ENCODE measurements at regions not wholly inside any gene's neighbourhood (a gene's known extent, or its start where the extent isn't known, plus 50 kb on each side); places are given as distances from the start of the nearest gene placed in this dataset.
"Not testable (repeated sequence)": the region's sequence is repeated elsewhere in the genome, so short reads cannot be mapped to it uniquely, and the experiment has no call there.

GRCh38 chr2:34519659-34520058 lies 920.6 kb upstream of the FAM98A start:
- Histone ChIP-seq H3K27me3 (ENCODE audit: insufficient read depth, low read length) (no peaks in the 10 kb centered on the region), H3K27ac (ENCODE audit: low read depth, low read length) (no peak overlapping the region), H3K9me3 (ENCODE audit: control insufficient read depth in 1 of 2, low read length in 2 of 2) (no peaks in the 10 kb centered on the region), H3K4me3 (ENCODE audit: low read length in 2 of 2) (no peak overlapping the region), H3K36me3 (ENCODE audit: insufficient read depth, low read length) (no peaks in the 10 kb centered on the region), H3K4me1 (ENCODE audit: insufficient read depth, low read length) (no peaks in the 10 kb centered on the region)
- POLR2A ChIA-PET (ENCODE audit: partially characterized antibody) = no interaction called here
- DNase-seq = no peak
- CTCF ChIA-PET (ENCODE audit: partially characterized antibody) = no interaction called here
- H3K4me3 Mint-ChIP-seq = no peak overlapping the region
- H3K4me1 Mint-ChIP-seq = no peaks in the 10 kb centered on the region
- H3K27ac Mint-ChIP-seq = no peak overlapping the region
- peaks cover 0 to 11% (median 4%) of the 10 kb centered on the region in 8 donors for H3K9me3 Mint-ChIP-seq
- H3K36me3 Mint-ChIP-seq = no peaks in the 10 kb centered on the region
- H3K27me3 Mint-ChIP-seq = no peaks in the 10 kb centered on the region
- intact Hi-C loops (cut with micrococcal nuclease) = no loop called here

DNA sequence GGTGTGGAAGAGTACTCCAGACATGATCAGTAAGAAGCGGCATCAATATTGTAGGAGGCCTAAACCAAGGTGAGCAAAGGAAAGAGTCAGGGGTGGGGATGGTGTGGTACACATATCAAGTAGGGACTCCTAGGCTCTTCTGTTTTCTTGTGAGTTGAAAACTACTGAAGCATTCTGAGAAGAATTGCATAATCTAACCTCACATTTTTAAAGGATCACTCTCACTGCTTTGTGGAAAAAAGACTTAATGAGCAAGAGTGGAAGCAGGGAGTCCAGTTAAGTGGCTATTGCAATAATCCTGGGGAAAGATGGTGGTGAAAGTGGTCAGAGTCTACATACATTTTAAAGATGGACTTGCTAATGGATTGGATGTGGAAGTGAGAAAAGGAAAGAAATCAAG lies 899.5 kb upstream of the FAM98A start:
- H3K4me3 Mint-ChIP-seq = no peak overlapping the region
- intact Hi-C loops (cut with micrococcal nuclease) = no loop called here
- H3K27me3 ChIP-seq (ENCODE audit: insufficient read depth, low read length) = no peaks in the 10 kb centered on the region
- no peak for DNase-seq
- no peaks in the 10 kb centered on the region for H3K27me3 Mint-ChIP-seq
- H3K27ac Mint-ChIP-seq = no peak overlapping the region
- no peak overlapping the region for H3K4me3 ChIP-seq (ENCODE audit: low read length in 2 of 2)
- H3K9me3 Mint-ChIP-seq = peaks cover 0 to 13% (median 3%) of the 10 kb centered on the region in 8 donors
- ChIA-PET CTCF (ENCODE audit: partially characterized antibody) (no interaction called here), POLR2A (ENCODE audit: partially characterized antibody) (no interaction called here)
- no peaks in the 10 kb centered on the region for H3K9me3 ChIP-seq (ENCODE audit: control insufficient read depth in 1 of 2, low read length in 2 of 2)
- H3K36me3 Mint-ChIP-seq = no peaks in the 10 kb centered on the region
- no peak overlapping the region for H3K27ac ChIP-seq (ENCODE audit: low read depth, low read length)
- H3K36me3 ChIP-seq (ENCODE audit: insufficient read depth, low read length) = no peaks in the 10 kb centered on the region
- no peaks in the 10 kb centered on the region for H3K4me1 Mint-ChIP-seq
- H3K4me1 ChIP-seq (ENCODE audit: insufficient read depth, low read length) = no peaks in the 10 kb centered on the region

GRCh38 chr2:34494192-34494591 lies 895.1 kb upstream of the FAM98A start:
- not testable (repeated sequence) for H3K4me1 Mint-ChIP-seq

DNA sequence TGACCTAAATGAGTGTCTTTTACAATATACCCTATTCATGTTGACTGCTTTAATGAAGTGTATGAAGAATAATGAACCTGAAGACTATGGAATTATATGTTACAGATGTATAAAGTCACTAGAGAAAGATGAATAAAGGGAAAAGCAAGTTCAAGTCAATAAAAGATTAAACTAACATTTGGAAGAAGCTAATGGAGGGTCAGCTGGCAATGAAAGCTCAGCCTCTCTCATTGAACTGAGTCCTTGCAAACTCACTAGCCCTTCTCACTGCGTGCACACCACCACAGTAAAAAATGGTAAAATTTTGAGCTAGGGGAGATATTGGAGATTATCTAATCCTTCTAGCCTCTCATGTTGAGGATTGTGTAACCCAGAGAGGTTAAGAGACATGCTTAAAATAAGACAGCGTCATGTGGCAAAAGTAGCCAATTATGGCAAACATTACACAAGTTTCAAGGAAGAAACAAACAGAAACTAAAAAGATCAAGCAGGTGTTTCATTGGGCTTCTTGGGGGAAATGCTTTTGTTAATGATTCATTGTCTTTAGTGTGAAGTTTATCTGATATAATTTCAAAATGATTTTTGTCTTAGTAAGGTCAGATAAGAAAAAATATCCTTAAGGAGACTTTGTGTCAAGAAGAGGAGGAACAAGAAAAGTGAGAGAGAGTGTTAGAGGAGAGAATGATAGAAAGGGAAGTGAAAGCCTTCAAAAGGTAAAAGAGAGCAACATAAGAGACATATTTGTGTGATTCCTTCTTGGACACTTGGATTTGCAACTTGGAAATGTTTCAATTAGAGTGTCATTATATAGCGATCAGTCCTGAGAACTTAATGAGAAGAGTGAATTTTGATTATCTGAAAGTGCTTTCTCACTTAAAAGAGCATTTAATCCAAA lies 893.7 kb upstream of the FAM98A start:
- H3K36me3 ChIP-seq (ENCODE audit: insufficient read depth, low read length) = no peaks in the 10 kb centered on the region
- H3K36me3 Mint-ChIP-seq = no peaks in the 10 kb centered on the region
- H3K27me3 ChIP-seq (ENCODE audit: insufficient read depth, low read length) = no peaks in the 10 kb centered on the region
- no peak overlapping the region for H3K4me3 ChIP-seq (ENCODE audit: low read length in 2 of 2)
- H3K4me3 Mint-ChIP-seq = no peak overlapping the region
- no peak overlapping the region for H3K27ac ChIP-seq (ENCODE audit: low read depth, low read length)
- intact Hi-C loops (cut with micrococcal nuclease) = no loop called here
- no peaks in the 10 kb centered on the region for H3K9me3 ChIP-seq (ENCODE audit: control insufficient read depth in 1 of 2, low read length in 2 of 2)
- ChIA-PET POLR2A (ENCODE audit: partially characterized antibody) (no interaction called here), CTCF (ENCODE audit: partially characterized antibody) (no interaction called here)
- H3K9me3 Mint-ChIP-seq = peaks cover 0 to 5% (median 0%) of the 10 kb centered on the region in 8 donors
- no peaks in the 10 kb centered on the region for H3K4me1 ChIP-seq (ENCODE audit: insufficient read depth, low read length)
- H3K27me3 Mint-ChIP-seq = no peaks in the 10 kb centered on the region
- no peak for DNase-seq
- H3K4me1 Mint-ChIP-seq = no peaks in the 10 kb centered on the region
- no peak overlapping the region for H3K27ac Mint-ChIP-seq

More at GRCh38 chr2:34494192-34494591, 895.1 kb upstream of the FAM98A start:
- H3K4me1 ChIP-seq (ENCODE audit: insufficient read depth, low read length); H3K36me3 Mint-ChIP-seq; DNase-seq; CTCF ChIA-PET (ENCODE audit: partially characterized antibody); H3K36me3 ChIP-seq (ENCODE audit: insufficient read depth, low read length); H3K9me3 ChIP-seq (ENCODE audit: control insufficient read depth in 1 of 2, low read length in 2 of 2); H3K4me3 ChIP-seq (ENCODE audit: low read length in 2 of 2); H3K27ac ChIP-seq (ENCODE audit: low read depth, low read length); H3K27ac Mint-ChIP-seq; H3K9me3 Mint-ChIP-seq; H3K4me3 Mint-ChIP-seq; H3K27me3 Mint-ChIP-seq; H3K27me3 ChIP-seq (ENCODE audit: insufficient read depth, low read length); intact Hi-C loops (cut with micrococcal nuclease); POLR2A ChIA-PET (ENCODE audit: partially characterized antibody): not testable (repeated sequence)

DNA sequence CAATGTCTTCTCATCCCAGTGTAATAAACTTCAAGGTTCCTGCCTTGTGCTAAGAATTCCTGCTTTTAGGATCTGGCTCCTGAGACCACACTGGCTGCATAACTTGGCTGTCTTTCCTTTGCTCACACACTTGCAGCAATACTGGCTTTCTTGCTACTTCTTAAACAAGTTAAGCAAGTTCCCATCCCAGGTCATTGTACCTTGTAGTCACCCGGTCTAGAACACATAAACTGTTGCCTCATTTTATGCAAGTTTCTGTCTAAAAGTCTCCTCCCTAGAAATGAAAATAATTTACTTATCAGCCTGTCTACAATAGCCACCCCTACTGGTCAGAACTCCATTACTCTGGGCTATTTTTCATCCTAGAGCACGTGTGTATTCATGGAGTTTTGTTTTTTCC lies 887.9 kb upstream of the FAM98A start:
- no peaks in the 10 kb centered on the region for H3K9me3 Mint-ChIP-seq
- H3K9me3 ChIP-seq (ENCODE audit: control insufficient read depth in 1 of 2, low read length in 2 of 2) = no peaks in the 10 kb centered on the region
- no peak for DNase-seq
- no peak overlapping the region for H3K27ac ChIP-seq (ENCODE audit: low read depth, low read length)
- no peaks in the 10 kb centered on the region for H3K4me1 Mint-ChIP-seq
- CTCF ChIA-PET (ENCODE audit: partially characterized antibody) = no interaction called here
- H3K27me3 ChIP-seq (ENCODE audit: insufficient read depth, low read length) = no peaks in the 10 kb centered on the region
- H3K4me3 Mint-ChIP-seq = no peak overlapping the region
- H3K4me1 ChIP-seq (ENCODE audit: insufficient read depth, low read length) = no peaks in the 10 kb centered on the region
- H3K27me3 Mint-ChIP-seq = no peaks in the 10 kb centered on the region
- intact Hi-C loops (cut with micrococcal nuclease) = no loop called here
- no peaks in the 10 kb centered on the region for H3K36me3 Mint-ChIP-seq
- H3K27ac Mint-ChIP-seq = no peak overlapping the region
- POLR2A ChIA-PET (ENCODE audit: partially characterized antibody) = no interaction called here
- no peak overlapping the region for H3K4me3 ChIP-seq (ENCODE audit: low read length in 2 of 2)
- no peaks in the 10 kb centered on the region for H3K36me3 ChIP-seq (ENCODE audit: insufficient read depth, low read length)

DNA sequence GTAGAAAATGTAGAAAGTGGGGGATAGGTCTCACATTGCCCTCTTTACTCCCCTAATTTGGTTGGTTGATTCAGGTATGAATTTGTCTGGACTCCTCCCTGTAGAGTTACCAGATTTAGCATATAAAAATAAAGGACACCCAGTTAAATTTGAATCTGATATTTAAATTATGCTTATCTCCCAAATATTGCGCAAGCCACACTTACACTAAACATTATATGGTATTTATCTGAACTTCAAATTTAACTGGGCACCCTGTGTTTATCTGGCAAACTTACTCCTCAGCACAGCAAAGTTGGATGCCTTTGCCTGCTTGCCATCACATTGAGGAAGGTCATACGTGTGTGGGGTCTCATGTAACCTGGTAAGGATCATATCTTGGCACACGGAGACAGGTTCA lies 882.4 kb upstream of the FAM98A start:
- no peak overlapping the region for H3K27ac ChIP-seq (ENCODE audit: low read depth, low read length)
- H3K9me3 Mint-ChIP-seq = no peaks in the 10 kb centered on the region
- H3K36me3 Mint-ChIP-seq = no peaks in the 10 kb centered on the region
- no peak for DNase-seq
- intact Hi-C loops (cut with micrococcal nuclease) = no loop called here
- H3K27me3 ChIP-seq (ENCODE audit: insufficient read depth, low read length) = no peaks in the 10 kb centered on the region
- no peak overlapping the region for H3K4me3 ChIP-seq (ENCODE audit: low read length in 2 of 2)
- ChIA-PET CTCF (ENCODE audit: partially characterized antibody) (no interaction called here), POLR2A (ENCODE audit: partially characterized antibody) (no interaction called here)
- H3K4me3 Mint-ChIP-seq = no peak overlapping the region
- no peaks in the 10 kb centered on the region for H3K36me3 ChIP-seq (ENCODE audit: insufficient read depth, low read length)
- no peaks in the 10 kb centered on the region for H3K4me1 Mint-ChIP-seq
- H3K27ac Mint-ChIP-seq = no peak overlapping the region
- no peaks in the 10 kb centered on the region for H3K4me1 ChIP-seq (ENCODE audit: insufficient read depth, low read length)
- H3K27me3 Mint-ChIP-seq = no peaks in the 10 kb centered on the region
- H3K9me3 ChIP-seq (ENCODE audit: control insufficient read depth in 1 of 2, low read length in 2 of 2) = no peaks in the 10 kb centered on the region

GRCh38 chr2:34480366-34480765 lies 881.3 kb upstream of the FAM98A start:
- Mint-ChIP-seq H3K9me3 (no peaks in the 10 kb centered on the region), H3K4me3 (no peak overlapping the region), H3K27ac (no peak overlapping the region), H3K36me3 (no peaks in the 10 kb centered on the region), H3K4me1 (no peaks in the 10 kb centered on the region), H3K27me3 (no peaks in the 10 kb centered on the region)
- ChIA-PET CTCF (ENCODE audit: partially characterized antibody) (no interaction called here), POLR2A (ENCODE audit: partially characterized antibody) (no interaction called here)
- intact Hi-C loops (cut with micrococcal nuclease) = no loop called here
- no peak overlapping the region for H3K27ac ChIP-seq (ENCODE audit: low read depth, low read length)
- DNase-seq = no peak
- no peaks in the 10 kb centered on the region for H3K36me3 ChIP-seq (ENCODE audit: insufficient read depth, low read length)
- no peaks in the 10 kb centered on the region for H3K4me1 ChIP-seq (ENCODE audit: insufficient read depth, low read length)
- H3K9me3 ChIP-seq (ENCODE audit: control insufficient read depth in 1 of 2, low read length in 2 of 2) = no peaks in the 10 kb centered on the region
- no peak overlapping the region for H3K4me3 ChIP-seq (ENCODE audit: low read length in 2 of 2)
- H3K27me3 ChIP-seq (ENCODE audit: insufficient read depth, low read length) = no peaks in the 10 kb centered on the region

- H3K27me3 ChIP-seq (ENCODE audit: insufficient read depth, low read length) = no peaks in the 10 kb centered on the region
- no peaks in the 10 kb centered on the region for H3K36me3 Mint-ChIP-seq
- H3K27me3 Mint-ChIP-seq = no peaks in the 10 kb centered on the region
- H3K9me3 ChIP-seq (ENCODE audit: control insufficient read depth in 1 of 2, low read length in 2 of 2) = no peaks in the 10 kb centered on the region
- H3K36me3 ChIP-seq (ENCODE audit: insufficient read depth, low read length) = no peaks in the 10 kb centered on the region
- POLR2A ChIA-PET (ENCODE audit: partially characterized antibody) = no interaction called here
- no peaks in the 10 kb centered on the region for H3K4me1 ChIP-seq (ENCODE audit: insufficient read depth, low read length)
- H3K27ac ChIP-seq (ENCODE audit: low read depth, low read length) = no peak overlapping the region
- H3K4me3 Mint-ChIP-seq = no peak overlapping the region
- H3K4me3 ChIP-seq (ENCODE audit: low read length in 2 of 2) = no peak overlapping the region
- intact Hi-C loops (cut with micrococcal nuclease) = no loop called here
- CTCF ChIA-PET (ENCODE audit: partially characterized antibody) = no interaction called here
- H3K27ac Mint-ChIP-seq = no peak overlapping the region
- no peak for DNase-seq
- no peaks in the 10 kb centered on the region for H3K4me1 Mint-ChIP-seq
- H3K9me3 Mint-ChIP-seq = peaks cover 0 to 2% (median 0%) of the 10 kb centered on the region in 8 donors
These were observed 876.1 kb upstream of the FAM98A start for GRCh38 chr2:34475156-34475555.

Data from CD4-positive, alpha-beta memory T cell (primary cell).